Muscle layer of colon (tissue), 2 donors: ENCODE measurements at regions not wholly inside any gene's neighbourhood (a gene's known extent, or its start where the extent isn't known, plus 50 kb on each side); places are given as distances from the start of the nearest gene placed in this dataset.

Experiments used
- H3K27ac ChIP-seq: one replicate; pipeline ENCODE4 v1.7.0; 2013; ENCODE audit warnings: low read depth, mild to moderate bottlenecking, low read length, moderate library complexity
- H3K27me3 ChIP-seq, 2 donors: one replicate each; pipeline ENCODE4 v1.7.0; 2013; ENCODE audit warnings: low read length in 2 of 2, mild to moderate bottlenecking in 2 of 2; ENCODE audit not compliant: insufficient read depth in 2 of 2, control insufficient read depth in 1 of 2
- H3K36me3 ChIP-seq: one replicate; pipeline ENCODE4 v1.7.0; 2013; ENCODE audit warnings: mild to moderate bottlenecking, low read length; ENCODE audit not compliant: insufficient read depth
- H3K4me1 ChIP-seq: one replicate; pipeline ENCODE4 v1.7.0; 2013; ENCODE audit warnings: mild to moderate bottlenecking, low read length; ENCODE audit not compliant: insufficient read depth
- H3K4me3 ChIP-seq, 2 donors: one replicate each; pipeline ENCODE4 v1.7.0; 2013; ENCODE audit warnings: low read length in 2 of 2, low read depth in 1 of 2, mild to moderate bottlenecking in 1 of 2, moderate library complexity in 1 of 2
- H3K9ac ChIP-seq: one replicate; pipeline ENCODE4 v1.7.0; 2013; ENCODE audit warnings: low read length
- H3K9me3 ChIP-seq: one replicate; pipeline ENCODE4 v1.7.0; 2013; ENCODE audit warnings: mild to moderate bottlenecking, low read length
- donor health status: abdominal sarcoma.
- donor health status: Adenocarcinoma of cecum.

DNA sequence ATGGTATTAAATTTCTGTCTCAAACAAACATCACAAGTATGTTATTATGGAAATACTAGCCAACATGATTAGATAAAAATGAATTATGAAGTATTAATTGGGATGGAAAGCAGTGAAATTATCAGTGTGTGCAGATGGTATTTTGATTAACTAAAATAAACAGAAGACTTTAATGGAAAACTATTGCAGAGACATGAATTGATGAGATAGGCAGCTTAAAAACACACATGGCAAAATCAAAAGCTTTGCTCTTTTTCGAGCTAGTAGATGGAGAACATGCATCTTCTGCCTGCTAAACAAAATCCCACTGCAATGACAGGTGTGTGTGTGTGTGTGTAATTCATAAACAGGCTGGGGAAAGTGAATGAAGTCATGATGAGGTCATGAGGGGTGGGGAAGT is 426.2 kb downstream of the MTRR start:
- Histone ChIP-seq H3K9me3 (no peaks in the 10 kb centered on the region), H3K9ac (no peak overlapping the region), H3K27ac (no peak overlapping the region), H3K27me3 (no peaks in the 10 kb centered on the region), H3K36me3 (no peaks in the 10 kb centered on the region), H3K4me3 (no peak overlapping the region), H3K4me1 (no peaks in the 10 kb centered on the region)

DNA sequence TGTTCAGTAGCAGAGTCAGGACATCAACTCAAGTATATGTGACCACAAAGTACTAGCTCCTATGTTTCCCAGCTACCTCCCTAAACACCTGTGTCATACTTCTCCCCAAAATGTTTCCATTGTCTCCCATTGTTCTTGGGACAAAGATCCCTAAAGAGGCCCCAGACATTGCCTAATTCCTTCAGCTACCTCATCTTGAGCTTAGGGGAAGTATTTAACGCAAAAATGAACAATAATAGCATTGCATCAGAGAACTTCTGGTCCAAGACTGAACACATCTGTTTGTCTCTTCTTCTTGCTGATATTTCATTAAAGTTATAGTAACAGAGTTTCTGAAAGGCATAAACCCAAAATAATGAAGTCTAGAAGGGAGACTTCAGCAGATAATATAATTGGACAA is 430.8 kb downstream of the MTRR start:
- H3K4me3 ChIP-seq = no peak overlapping the region
- H3K27ac ChIP-seq = no peak overlapping the region
- H3K9me3 ChIP-seq = no peaks in the 10 kb centered on the region
- H3K4me1 ChIP-seq = no peaks in the 10 kb centered on the region
- H3K36me3 ChIP-seq = no peaks in the 10 kb centered on the region
- no peak overlapping the region for H3K9ac ChIP-seq
- H3K27me3 ChIP-seq = no peaks in the 10 kb centered on the region

DNA sequence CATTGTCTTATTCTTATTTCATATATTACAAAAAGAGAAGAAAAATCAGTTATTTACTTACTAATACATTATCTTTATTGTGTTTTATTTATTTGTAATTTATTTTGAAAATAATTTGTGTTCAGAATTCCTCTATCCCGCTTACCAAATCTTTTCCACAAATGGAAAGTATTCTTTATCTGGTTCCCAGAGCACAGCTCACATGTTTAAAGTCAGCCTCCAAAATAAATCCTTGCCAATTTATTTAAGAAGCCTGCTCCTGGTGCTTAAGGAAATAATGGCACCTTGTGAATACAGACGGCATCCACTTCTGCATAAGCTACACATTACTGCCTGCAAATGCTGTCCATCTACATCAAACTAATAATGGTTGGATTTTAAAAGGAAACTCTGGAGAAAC is 435.4 kb downstream of the MTRR start:
- no peak overlapping the region for H3K9ac ChIP-seq
- no peak overlapping the region for H3K27ac ChIP-seq
- H3K4me1 ChIP-seq = no peaks in the 10 kb centered on the region
- H3K9me3 ChIP-seq = no peaks in the 10 kb centered on the region
- H3K27me3 ChIP-seq = no peaks in the 10 kb centered on the region
- H3K36me3 ChIP-seq = no peaks in the 10 kb centered on the region
- H3K4me3 ChIP-seq = no peak overlapping the region

DNA sequence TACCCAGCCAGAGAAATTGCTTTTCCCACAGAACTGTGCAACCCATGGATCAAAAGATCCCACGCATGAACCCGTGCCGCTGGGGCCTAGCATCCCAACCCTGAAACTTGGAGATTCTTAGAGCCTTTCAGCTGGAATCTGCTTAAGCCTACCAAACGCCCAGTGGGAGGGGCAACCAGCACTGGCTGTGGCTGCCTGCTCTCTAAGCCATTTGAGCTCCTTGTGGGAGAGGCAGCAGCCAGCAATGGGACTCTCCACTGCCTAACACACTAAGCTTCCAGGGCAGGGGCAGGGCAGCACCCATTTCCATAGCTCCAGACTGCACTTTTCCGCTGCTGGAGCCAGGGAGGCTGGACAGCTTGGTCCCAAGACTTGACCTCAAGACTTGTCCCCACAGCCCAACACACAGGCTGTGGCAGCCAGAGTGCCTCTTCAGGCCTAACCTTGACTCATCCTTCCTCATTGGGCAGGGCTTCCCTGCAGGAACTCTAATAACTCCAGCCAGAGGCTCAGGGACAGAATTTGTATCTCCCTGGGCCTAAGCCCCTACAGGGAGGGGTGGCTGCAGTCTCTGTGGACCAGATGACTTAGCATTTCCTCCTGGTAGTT is 437.4 kb downstream of the MTRR start:
- H3K9me3 ChIP-seq = no peaks in the 10 kb centered on the region
- no peaks in the 10 kb centered on the region for H3K36me3 ChIP-seq
- H3K27me3 ChIP-seq = no peaks in the 10 kb centered on the region
- H3K9ac ChIP-seq = no peak overlapping the region
- H3K4me3 ChIP-seq = no peak overlapping the region
- H3K4me1 ChIP-seq = no peaks in the 10 kb centered on the region
- no peak overlapping the region for H3K27ac ChIP-seq

DNA sequence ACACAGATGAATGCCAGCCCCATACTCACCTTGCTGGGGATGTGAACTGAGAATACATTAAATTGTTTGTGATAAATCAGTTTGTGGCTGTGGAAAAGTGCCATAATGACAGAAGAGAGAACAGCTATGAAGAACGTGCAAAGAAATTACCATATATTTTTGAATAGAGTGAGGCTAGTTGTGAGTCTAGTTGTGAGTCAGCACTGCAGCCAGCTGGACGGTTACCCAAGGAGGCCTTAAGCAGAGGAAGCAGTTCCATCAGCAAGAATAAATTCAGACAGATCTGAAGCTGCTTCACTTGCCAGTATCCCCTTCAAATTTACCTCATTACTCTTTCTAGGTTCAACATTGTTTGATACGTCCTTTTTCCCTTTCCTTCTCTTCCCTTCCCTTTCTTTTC is 446.0 kb downstream of the MTRR start:
- Histone ChIP-seq H3K4me1 (no peaks in the 10 kb centered on the region), H3K9me3 (no peaks in the 10 kb centered on the region), H3K27me3 (no peaks in the 10 kb centered on the region), H3K9ac (no peak overlapping the region), H3K36me3 (no peaks in the 10 kb centered on the region), H3K27ac (no peak overlapping the region), H3K4me3 (no peak overlapping the region)

DNA sequence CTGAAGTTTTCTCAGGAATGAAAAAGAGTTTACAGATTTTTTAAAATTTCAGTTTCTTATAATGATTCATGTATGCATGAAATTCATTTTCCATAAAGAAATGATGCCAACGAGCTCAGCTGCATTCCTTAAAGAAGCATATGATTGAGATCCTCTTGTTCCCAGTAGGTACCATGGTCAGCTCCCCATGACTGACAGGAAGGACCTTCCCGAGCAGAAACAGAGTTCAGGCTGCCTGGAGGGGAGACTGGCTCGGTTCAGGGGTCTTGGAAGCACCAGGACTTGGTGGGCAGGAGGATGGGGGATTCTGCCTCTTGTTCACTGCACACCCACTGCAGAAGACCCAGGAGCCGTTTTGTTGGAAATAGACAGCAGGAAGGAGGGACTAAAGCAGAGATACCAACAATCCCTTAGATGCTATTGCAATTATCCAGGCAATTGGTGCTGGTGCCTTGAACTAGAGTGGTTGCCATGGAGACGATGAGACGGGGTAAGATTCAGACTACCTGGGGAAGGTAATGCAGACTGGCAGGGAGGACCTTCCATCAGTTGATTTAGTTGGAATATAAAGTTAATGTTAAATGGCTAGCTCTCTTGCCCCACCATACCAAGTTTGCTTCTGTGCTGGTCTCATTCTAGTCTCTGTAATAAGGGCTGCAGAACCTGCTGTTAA is 447.8 kb downstream of the MTRR start:
- Histone ChIP-seq H3K9me3 (no peaks in the 10 kb centered on the region), H3K4me1 (no peaks in the 10 kb centered on the region), H3K27me3 (no peaks in the 10 kb centered on the region), H3K36me3 (no peaks in the 10 kb centered on the region), H3K4me3 (no peak overlapping the region), H3K27ac (no peak overlapping the region), H3K9ac (no peak overlapping the region)

DNA sequence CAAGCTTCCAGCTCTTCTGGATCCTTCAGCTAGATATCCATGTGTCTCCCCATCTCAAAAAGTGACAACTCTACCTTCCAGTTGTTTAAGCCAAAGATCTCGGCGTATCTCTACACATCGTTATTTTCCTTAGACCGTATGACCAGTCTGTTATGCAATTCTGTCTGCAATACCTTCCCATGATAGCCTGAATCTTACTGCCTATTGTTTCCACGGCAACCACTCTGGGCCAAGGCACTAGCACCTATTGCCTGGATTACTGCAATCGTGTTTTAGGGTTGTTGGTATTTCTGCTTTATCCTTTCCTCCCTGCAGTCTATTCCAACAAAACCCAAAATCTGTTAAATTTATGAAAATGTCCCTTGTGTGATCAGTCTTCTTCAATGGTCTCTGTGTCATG is 448.4 kb downstream of the MTRR start:
- H3K27ac ChIP-seq = no peak overlapping the region
- H3K36me3 ChIP-seq = no peaks in the 10 kb centered on the region
- H3K9ac ChIP-seq = no peak overlapping the region
- H3K9me3 ChIP-seq = no peaks in the 10 kb centered on the region
- H3K27me3 ChIP-seq = no peaks in the 10 kb centered on the region
- no peak overlapping the region for H3K4me3 ChIP-seq
- H3K4me1 ChIP-seq = no peaks in the 10 kb centered on the region

DNA sequence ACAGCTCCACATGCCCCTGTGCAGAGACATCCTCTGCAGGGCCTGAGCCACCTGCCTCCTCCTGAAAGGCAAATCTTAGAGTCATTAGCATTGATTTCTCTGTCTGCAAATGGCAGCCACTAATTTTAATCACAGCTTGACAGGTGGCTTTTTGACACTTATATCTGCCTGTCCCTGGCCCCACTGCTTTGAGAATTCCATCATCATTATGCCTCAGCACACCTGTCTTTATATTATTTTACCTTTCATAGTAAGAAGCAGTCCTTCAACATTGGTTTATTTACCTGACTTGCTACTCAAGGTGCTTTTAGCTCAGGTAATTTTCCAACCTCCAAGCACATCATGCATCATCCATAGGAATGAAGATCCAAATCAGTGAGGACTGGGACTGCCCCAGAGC is 451.3 kb downstream of the MTRR start:
- Histone ChIP-seq H3K4me3 (no peak overlapping the region), H3K9ac (no peak overlapping the region), H3K27ac (no peak overlapping the region), H3K4me1 (no peaks in the 10 kb centered on the region), H3K27me3 (no peaks in the 10 kb centered on the region), H3K36me3 (no peaks in the 10 kb centered on the region), H3K9me3 (no peaks in the 10 kb centered on the region)

DNA sequence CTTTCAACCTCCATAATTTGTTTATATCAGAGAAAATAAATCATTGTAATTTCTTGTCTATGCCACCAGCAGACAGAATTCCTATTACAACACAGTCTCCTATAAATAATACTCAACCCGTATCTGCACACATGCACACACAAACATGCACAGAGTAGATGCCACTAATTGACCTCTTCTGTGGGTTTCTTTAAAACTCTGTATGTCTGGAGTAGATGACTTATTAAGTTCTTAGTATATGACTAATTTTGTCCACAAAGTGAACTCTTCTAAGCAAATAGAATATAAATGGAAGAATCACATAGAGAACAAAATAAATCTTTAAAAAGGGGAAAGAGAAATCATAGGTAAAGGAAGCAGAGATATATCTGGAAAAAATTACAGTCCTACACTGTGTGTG is 452.3 kb downstream of the MTRR start:
- Histone ChIP-seq H3K4me1 (no peaks in the 10 kb centered on the region), H3K4me3 (no peak overlapping the region), H3K9me3 (no peaks in the 10 kb centered on the region), H3K27me3 (no peaks in the 10 kb centered on the region), H3K36me3 (no peaks in the 10 kb centered on the region), H3K27ac (no peak overlapping the region), H3K9ac (no peak overlapping the region)

DNA sequence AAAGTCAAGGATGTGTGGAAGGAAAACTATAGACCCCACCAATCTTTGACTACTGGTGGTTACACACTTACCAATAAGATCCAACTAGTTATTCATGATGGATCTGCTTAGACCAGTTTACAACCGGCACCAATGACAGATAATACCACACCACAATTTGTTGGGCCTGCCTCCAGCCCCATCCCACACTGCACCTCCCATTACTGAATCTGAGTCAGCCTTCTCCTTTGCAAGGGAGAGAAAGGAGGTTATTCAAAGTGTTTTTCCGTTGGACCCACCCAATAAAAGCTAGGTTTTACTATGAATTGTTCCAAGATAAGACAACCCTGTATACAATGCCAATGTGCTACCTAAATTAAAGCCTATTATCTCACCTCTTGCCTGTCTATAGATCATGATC is 453.5 kb downstream of the MTRR start:
- no peaks in the 10 kb centered on the region for H3K9me3 ChIP-seq
- H3K9ac ChIP-seq = no peak overlapping the region
- H3K36me3 ChIP-seq = no peaks in the 10 kb centered on the region
- H3K4me3 ChIP-seq = no peak overlapping the region
- no peaks in the 10 kb centered on the region for H3K27me3 ChIP-seq
- H3K27ac ChIP-seq = no peak overlapping the region
- no peaks in the 10 kb centered on the region for H3K4me1 ChIP-seq

DNA sequence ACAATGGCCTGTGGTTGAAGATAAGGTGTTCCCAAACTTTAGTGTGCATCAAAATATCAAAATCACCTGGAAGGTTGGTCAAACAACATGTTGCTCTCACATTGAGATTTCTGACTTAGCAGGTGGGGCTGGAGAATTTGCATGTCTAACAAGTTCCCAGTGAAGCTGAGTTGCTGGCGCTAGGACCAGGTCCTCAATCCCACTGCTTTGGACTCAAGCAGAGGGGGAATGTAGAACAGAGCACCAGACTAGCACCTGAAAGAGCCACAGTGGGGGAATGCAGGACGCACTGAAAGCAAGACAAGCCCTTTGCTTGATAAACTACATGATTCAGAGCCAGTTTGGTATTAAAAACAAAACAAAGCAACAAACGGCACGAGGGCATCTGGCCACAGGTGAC is 458.1 kb downstream of the MTRR start:
- Histone ChIP-seq H3K9me3 (no peaks in the 10 kb centered on the region), H3K4me1 (no peaks in the 10 kb centered on the region), H3K9ac (no peak overlapping the region), H3K4me3 (no peak overlapping the region), H3K36me3 (no peaks in the 10 kb centered on the region), H3K27me3 (no peaks in the 10 kb centered on the region), H3K27ac (no peak overlapping the region)

DNA sequence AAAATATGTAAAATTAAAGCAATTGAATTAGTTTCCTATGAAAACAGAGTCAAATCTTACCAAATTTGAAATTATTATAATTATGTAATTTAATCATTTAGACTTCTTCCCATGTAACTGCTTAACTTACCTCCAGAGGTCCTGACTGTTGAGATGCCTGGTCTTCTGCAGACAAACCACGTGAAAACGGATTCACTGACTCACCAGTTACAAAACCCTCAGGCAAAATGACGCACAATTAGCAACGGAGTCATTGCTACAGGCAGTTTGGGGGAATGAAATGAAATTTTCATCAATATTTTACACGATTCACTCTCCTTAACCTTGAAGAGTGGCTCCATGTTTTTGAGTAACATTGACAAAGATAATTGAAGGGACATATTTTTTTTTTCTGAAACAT is 460.8 kb downstream of the MTRR start:
- H3K27ac ChIP-seq = no peak overlapping the region
- H3K36me3 ChIP-seq = no peaks in the 10 kb centered on the region
- no peak overlapping the region for H3K4me3 ChIP-seq
- no peaks in the 10 kb centered on the region for H3K9me3 ChIP-seq
- no peak overlapping the region for H3K9ac ChIP-seq
- no peaks in the 10 kb centered on the region for H3K4me1 ChIP-seq
- no peaks in the 10 kb centered on the region for H3K27me3 ChIP-seq
